H1 (cell line): ENCODE measurements at regions not wholly inside any gene's neighbourhood (a gene's known extent, or its start where the extent isn't known, plus 50 kb on each side); places are given as distances from the start of the nearest gene placed in this dataset.

Experiments used
- SAP30 ChIP-seq: fragments of 300-600 bp; sonication (generic); IDR thresholded peaks from 2 replicates; pipeline ENCODE4 v1.7.1; 2012; ENCODE audit warnings: low read length, moderate library complexity, mild to moderate bottlenecking, inconsistent platforms; ENCODE audit not compliant: insufficient read depth, insufficient replicate concordance
- YY1 ChIP-seq: IDR thresholded peaks from 2 replicates; pipeline ENCODE4 v1.6.1; 2011; ENCODE audit warnings: low read depth, mild to moderate bottlenecking, low read length

DNA sequence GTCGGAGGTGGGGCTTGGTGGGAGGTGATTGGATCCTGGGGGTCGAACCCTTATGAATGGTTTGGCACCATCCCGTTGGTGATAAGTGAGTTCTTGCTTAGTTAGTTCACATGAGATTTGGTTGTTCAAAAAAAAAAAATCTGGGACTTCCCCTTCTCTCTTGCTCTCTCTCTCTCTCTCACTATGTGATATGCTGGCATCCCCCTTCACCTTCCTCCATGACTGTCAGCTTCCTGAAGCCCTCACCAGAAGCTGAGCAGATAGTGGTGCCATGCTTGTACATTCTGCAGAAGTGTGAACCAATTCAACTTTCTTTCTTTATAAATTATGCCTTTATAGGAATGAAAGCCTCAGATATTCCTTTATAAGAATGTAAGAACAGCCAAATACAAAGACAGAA, 269.7 kb upstream of the APCDD1 start (continued):
- no peak for TF ChIP-seq SAP30
- no peak for TF ChIP-seq YY1
